ENCODE measurements at regions not wholly inside any gene's neighbourhood (a gene's known extent, or its start where the extent isn't known, plus 50 kb on each side); places are given as distances from the start of the nearest gene placed in this dataset.

DNA sequence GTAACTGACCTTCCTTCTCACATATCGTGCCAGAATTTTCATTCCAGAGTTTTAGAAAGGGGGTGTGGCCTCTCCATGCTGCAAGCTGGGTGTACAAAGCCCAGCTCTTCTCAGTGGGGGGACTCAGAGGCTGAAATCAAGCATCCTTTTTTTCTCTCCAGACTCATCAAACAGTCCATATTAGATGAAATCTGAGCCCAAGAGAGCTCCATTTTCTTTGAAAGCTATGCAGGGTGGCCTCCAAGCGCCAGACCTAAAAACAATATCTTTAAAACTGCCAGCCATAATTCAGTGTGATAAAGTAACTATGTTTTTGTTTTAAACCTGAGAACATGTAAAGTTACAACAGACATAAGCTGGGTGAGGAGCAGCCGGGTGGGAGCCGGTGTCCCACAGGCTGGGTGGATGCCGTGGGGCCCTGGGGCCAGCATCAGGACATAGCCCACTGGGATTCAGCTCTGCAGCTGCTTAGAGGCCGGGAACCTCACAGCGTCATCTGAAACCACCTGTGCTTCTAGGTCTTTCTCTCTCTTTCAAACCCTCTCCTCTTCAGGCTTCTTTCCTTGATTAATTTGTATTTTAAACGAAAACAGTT lies 249.2 kb downstream of the ZNF536 start:
- TF ChIP-seq CTCF (IDR thresholded peaks at IDR 0.05) = no peak
- TF ChIP-seq JUNB (IDR thresholded peaks at IDR 0.05) = no peak
- no peak for TF ChIP-seq NPAS2 (CRISPR knock-in tag; IDR thresholded peaks at IDR 0.05; ENCODE audit: borderline replicate concordance)
- no peak for TF ChIP-seq SREBF2 (IDR thresholded peaks at IDR 0.05)
- no peak for TF ChIP-seq POLR2A (IDR thresholded peaks at IDR 0.05; ENCODE audit: low read length)
- TF ChIP-seq EP300 (IDR thresholded peaks at IDR 0.05) = no peak
- no peak for TF ChIP-seq USF2 (IDR thresholded peaks at IDR 0.05)
- TF ChIP-seq BHLHE40 (IDR thresholded peaks at IDR 0.05; ENCODE audit: low read depth, low read length) = no peak
- TF ChIP-seq MAFK (IDR thresholded peaks at IDR 0.05; ENCODE audit: partially characterized antibody) = no peak
- no peak for TF ChIP-seq KDM1A (IDR thresholded peaks at IDR 0.05; ENCODE audit: low read depth)
- no peak for TF ChIP-seq MYC (IDR thresholded peaks at IDR 0.05; ENCODE audit: borderline replicate concordance, low read length)
- TF ChIP-seq CBX8 (IDR thresholded peaks at IDR 0.05) = no peak
